ENCODE measurements at regions not wholly inside any gene's neighbourhood (a gene's known extent, or its start where the extent isn't known, plus 50 kb on each side); places are given as distances from the start of the nearest gene placed in this dataset.

DNA sequence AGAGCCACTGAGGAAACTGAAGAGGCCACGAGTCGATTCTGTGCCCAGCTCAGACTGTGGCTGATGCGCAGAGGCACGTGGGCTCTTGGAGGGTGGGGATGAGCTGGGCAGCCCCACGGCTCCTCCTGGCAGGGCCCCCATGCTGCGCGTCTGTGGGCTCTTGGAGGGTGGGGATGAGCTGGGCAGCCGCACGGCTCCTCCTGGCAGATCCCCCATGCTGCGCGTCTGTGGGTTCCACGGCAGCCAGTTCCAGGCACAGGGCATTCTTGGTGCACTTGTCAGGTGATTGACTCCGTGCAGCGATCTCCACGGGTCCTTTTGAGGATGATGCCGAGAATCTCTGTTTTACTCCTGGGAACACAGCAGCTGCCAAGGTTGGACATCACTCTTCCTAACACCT lies 138.1 kb upstream of the ZNF236 start:
- no peak for DNase-seq (ENCODE audit: low read depth)

DNA sequence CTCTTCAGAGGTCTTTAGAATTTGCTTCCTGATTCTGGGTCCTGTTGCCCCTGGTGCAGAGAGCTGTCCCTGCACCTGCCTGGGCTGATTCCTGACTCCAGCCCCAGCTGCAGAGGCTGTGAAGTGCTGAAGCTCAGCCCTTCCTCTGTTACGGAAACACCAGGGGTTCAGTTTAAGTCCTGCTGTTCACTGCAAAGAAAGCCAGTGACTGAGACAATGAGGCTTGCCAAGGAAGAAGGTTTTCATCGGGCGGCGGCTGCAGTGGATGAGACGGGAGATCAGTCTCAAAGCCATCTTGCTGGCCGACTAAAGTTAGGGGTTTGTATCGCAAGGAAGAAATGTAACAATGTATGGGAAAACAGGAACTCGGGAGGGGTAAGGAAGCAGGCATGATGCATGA lies 142.4 kb upstream of the ZNF236 start:
- DNase-seq (ENCODE audit: low read depth), result no peak

- no peak for DNase-seq (ENCODE audit: low read depth)
Measured at GRCh38 chr18:76679259-76679658, 143.1 kb upstream of the ZNF236 start.

DNA sequence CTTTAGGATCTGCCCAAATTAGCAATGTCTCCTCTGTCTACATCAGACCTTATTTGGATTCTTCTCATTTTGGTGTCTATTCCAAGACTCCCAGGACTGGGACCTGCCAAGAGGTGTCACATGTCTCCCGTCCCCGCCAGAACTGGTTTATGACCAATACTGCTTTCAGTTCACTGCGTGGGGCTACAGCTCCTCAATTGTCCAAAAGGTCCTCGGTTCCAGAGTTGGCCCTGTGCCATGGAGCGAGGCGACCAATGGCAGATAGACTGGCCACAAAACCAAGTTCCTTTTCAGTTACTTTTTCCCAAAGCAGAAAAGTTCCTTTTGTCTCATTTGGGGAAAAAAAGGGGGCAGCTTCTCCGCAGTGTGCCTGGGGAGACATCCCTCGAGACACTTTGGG lies 144.1 kb upstream of the ZNF236 start:
- DNase-seq (ENCODE audit: low read depth), result no peak

DNA sequence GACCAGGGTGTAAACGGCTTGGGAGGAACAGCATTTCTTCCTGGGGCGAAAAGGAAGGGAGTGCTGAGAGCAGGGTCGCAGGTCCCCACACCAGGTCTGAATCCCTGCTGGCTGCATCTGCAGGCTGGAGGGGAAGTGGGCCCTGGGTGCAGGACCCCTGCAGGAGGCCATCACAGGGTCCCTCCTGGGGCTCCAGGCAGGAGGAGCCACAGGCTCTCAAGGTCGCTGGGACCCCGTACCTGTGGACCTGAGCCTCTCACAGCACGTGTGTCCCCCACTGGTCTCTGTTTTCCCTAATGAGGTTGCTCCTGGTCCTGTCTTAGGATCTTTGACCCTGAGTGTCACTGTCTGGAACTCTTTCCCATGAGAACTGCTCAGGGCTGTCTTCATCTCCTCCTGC lies 147.8 kb upstream of the ZNF236 start:
- DNase-seq (ENCODE audit: low read depth), result no peak

DNA sequence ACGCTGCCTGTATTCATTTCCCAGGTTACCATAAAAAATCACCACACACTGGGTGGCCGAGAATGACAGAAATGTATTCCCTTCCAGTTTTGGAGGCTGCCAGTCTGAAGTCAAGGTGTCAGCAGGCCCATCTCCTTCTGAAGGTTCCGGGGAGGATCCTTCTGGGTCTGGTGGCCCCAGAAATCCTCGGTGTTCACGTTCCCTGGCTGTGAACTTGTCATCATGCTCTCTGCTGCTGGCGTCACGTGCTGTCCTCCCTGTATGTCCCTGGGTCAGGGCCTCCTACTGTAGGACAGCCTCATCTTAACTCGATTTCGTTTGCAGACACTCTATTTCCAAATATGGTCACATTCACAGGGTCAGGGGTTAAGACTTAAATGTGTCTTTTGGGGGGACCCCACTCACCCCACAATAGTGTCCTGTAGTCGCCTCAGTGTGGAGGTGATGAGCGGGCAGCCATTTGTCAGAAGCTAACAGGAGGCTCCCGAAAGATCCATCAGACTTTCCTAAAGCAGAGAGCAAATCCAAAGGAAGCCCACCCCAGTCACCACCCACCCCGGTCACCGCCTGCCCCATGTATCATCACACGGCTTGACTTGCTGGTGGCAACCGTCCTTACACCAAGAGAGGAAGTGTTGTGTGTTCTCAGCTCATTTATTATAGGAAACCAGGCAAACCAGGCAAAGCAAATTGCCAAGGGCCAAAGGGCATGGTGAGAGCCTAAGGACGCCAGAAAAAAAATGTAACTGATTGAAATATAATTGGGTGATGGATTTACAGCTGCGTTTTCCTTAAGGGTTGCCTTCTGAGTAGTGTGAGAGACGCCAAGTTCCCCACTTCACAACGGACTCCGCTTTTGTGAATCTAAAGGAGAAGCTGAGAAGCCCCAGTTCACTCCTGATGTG lies 148.8 kb upstream of the ZNF236 start:
- no peak for DNase-seq (ENCODE audit: low read depth)

DNA sequence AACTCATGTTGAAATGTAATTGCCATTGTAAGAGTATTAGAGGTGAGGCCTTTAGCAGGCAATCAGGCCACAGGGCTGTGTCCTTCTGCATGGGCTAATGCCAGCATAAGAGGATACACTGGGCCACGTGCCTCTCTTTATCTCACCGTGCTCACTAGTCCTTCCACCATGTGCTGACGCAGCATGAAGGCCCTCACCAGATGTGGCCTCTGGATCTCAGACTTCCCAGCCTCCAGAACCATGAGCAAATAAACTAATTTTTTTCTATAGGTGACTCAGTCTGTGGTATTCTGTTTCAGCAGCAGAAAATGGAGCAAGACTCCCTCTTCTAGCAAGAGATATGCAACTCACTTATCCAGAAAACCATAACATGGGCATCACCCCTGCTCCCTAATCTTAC lies 149.7 kb upstream of the ZNF236 start:
- DNase-seq (ENCODE audit: low read depth), result no peak

GRCh38 chr18:76670564-76671288 lies 151.6 kb upstream of the ZNF236 start:
- DNase-seq (ENCODE audit: low read depth), result no peak

DNA sequence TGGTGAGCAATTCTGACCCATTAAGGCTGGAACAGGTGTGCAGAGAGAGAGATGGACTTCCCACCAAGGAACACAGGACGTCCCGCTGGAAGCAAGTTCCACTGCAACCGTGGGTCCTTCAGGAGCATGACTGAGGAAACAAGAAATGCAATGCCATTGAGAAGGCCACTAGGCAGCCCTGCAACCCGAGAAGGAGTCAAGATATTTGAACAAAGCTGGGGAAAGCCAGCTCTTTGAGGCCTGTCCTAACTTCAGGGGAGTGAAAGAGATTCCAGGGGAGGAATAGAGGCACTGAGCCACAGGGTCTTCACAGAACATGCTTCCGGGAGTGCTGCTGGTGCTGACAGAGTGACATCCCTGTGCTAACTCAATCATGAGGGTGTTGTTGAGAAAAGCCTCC lies 153.8 kb upstream of the ZNF236 start:
- no peak for DNase-seq (ENCODE audit: low read depth)

GRCh38 chr18:76668119-76668518 lies 154.2 kb upstream of the ZNF236 start:
- no peak for DNase-seq (ENCODE audit: low read depth)

GRCh38 chr18:76667603-76668002 lies 154.8 kb upstream of the ZNF236 start:
- DNase-seq (ENCODE audit: low read depth), result no peak

GRCh38 chr18:76662626-76663025 lies 159.7 kb upstream of the ZNF236 start:
- DNase-seq (ENCODE audit: low read depth), result no peak

DNA sequence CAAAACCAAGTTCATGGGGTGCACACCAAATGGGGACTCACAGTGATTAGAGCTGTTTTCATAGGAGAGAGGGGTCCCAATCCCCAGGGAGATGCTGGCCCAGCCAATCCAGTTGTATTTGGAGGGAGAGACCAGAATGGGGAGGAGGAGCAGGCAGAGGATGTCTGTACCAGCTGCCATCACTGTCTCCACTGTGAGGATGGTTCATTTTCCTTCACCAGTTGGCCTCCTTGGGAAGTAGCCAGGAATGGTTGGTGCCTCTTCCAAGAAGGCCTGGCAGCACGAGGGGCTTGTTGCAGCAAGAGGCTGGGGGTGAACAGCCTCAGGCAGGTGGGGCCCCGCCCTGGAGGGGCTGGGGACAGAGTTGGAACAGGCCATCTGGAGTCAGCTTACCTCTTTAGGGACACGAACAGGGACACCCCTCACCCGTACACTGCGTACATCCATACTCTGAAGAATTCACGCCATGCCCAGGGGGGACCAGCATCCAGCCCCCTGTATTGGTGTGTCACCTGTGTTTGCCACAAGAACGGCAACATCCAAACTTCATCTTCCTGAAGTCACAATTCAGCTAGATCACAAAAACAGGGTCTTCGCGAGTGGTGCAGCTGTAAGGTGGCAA lies 161.7 kb upstream of the ZNF236 start:
- DNase-seq (ENCODE audit: low read depth), result no peak

DNA sequence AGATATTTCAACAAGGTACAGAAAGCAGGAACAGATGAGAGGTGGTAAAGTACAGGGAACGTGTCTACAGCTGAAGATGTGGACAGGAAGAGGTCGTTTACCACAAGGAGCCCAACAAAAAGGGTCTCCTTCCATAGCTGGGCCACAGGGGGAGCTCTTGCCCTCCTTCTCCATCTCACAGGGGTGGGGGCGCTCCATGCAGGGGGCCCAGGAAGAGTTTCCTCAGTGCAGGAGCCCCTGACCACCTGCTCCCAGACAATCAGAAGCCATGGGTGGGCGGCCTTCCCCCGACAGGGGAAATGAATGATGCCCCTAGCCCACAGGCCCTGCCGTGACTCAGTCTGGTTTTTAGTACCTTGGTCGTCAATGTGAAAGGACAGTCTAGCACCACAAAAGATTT lies 163.6 kb upstream of the ZNF516 start:
- DNase-seq (ENCODE audit: low read depth), result peak; percentile 44

GRCh38 chr18:76657911-76658470 lies 162.9 kb upstream of the ZNF516 start:
- no peak for DNase-seq (ENCODE audit: low read depth)

GRCh38 chr18:76656925-76657827 lies 162.1 kb upstream of the ZNF516 start:
- no peak for DNase-seq (ENCODE audit: low read depth)

GRCh38 chr18:76654577-76654976 lies 159.5 kb upstream of the ZNF516 start:
- no peak for DNase-seq (ENCODE audit: low read depth)

DNA sequence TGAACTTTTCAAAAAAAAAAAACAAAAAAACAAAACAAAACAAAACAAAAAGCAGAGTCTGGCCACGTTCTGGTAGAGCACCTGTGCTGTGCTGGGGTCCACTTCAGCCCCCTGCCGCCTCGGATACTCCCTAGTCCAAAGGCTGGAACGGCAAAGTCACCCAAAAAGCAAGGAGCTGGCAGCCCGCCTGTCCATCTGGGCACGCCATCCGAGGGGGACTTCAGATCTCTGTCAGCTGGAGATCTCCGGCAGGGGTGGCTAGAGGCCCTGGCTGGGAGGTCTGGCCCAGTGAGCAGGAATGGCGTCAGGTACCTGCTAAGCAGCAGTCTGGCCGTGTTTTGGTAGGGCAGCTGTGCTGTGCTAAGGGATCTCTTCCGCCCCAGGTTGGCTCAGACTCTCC lies 152.3 kb upstream of the ZNF516 start:
- no peak for DNase-seq (ENCODE audit: low read depth)

- no peak for DNase-seq (ENCODE audit: low read depth)
Measured at GRCh38 chr18:76644580-76644979, 149.5 kb upstream of the ZNF516 start.

- no peak for DNase-seq (ENCODE audit: low read depth)
Measured at GRCh38 chr18:76643996-76644395, 149.0 kb upstream of the ZNF516 start.

DNA sequence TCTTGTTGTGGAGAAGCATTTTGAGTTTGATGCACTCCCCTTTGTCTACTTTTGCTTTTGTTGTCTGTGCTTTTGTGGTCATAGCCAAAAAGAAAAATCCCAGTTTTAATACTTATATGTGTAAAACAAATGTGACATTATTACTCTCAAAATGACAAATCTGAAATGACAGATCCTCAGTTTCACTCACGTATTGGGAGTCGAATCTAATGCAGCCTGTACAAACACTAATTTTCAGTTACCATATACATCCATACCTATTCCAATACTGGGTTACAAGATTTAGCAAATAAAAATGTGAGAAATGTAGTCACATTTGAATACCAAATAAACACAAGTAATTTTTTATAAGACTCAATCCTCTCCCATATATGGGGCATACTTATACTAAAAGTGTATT lies 148.2 kb upstream of the ZNF516 start:
- DNase-seq (ENCODE audit: low read depth), result no peak

GRCh38 chr18:76640438-76640837 lies 145.4 kb upstream of the ZNF516 start:
- DNase-seq (ENCODE audit: low read depth), result no peak

All from stimulated activated CD8-positive, alpha-beta memory T cell treated with anti-CD3 and anti-CD28 coated beads, Interleukin-4, amount 100 ng/mL, for 24 hours (primary cell).